ENCODE measurements at regions not wholly inside any gene's neighbourhood (a gene's known extent, or its start where the extent isn't known, plus 50 kb on each side); places are given as distances from the start of the nearest gene placed in this dataset.

DNA sequence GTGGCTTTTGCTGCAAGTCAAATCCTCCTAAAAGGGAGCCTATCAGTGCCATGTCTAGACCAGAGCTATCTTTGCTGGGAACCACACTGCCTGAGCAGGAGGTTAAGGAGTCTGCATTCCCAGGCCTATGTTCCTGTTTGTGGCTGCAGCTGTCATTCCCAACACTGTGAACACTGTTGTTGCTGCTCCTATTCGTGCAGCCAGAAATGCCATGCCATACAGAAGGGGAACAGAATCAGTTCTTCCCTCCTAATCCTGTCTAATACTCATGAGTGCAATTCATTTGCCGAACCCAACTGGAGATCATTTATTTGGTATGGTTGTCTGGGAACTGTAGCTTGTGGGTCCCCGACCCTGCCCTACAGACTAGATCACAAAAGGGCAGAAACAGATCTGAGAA lies 406.5 kb upstream of the GJE1 start:
- intact Hi-C loops (cut with DNase I), result no loop called here
- Histone ChIP-seq H3K9me3 (no peaks in the 10 kb centered on the region), H3K4me1 (no peaks in the 10 kb centered on the region), H3K36me3 (no peaks in the 10 kb centered on the region), H3K27ac (no peak overlapping the region), H3K4me3 (no peak overlapping the region), H3K27me3 (no peaks in the 10 kb centered on the region)
- DNase-seq, result no peak
- TF ChIP-seq CTCF (IDR thresholded peaks at IDR 0.05) (no peak), POLR2A (IDR thresholded peaks at IDR 0.05) (no peak)
- WGBS, 2 donors, result 38 to 66% methylated on average over 3 of the region's 3 CpGs

DNA sequence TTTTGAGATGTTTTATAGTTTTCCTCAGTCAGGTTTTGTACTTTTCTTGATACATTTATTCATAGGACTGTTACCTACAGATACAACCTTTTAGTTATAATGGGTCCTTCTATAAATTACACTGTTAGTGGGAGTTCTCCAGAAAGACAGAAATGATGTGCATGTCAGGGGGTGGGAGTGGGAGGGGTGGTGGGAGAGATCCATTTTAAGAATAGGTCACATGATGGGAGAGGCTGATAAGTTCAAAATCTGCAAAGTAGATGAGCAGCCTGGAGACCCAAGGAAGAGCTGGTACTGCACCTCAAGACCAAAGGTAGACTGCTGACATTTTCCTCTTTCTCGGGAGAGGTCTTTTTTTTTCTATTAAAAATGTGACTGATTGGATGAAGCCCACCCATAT lies 408.0 kb upstream of the GJE1 start:
- no peaks in the 10 kb centered on the region for H3K36me3 ChIP-seq
- no peaks in the 10 kb centered on the region for H3K4me1 ChIP-seq
- no peaks in the 10 kb centered on the region for H3K9me3 ChIP-seq
- no peak overlapping the region for H3K4me3 ChIP-seq
- intact Hi-C loops (cut with DNase I), result no loop called here
- no peak for TF ChIP-seq POLR2A (IDR thresholded peaks at IDR 0.05)
- TF ChIP-seq CTCF (IDR thresholded peaks at IDR 0.05), result no peak
- WGBS, 2 donors, result 67 to 89% methylated on average over 1 of the region's 1 CpG
- no peak overlapping the region for H3K27ac ChIP-seq
- H3K27me3 ChIP-seq, result no peaks in the 10 kb centered on the region
- DNase-seq, result no peak

GRCh38 chr6:141719476-141719875 lies 413.2 kb upstream of the GJE1 start:
- H3K4me3 ChIP-seq, result no peak overlapping the region
- H3K4me1 ChIP-seq, result no peaks in the 10 kb centered on the region
- no peaks in the 10 kb centered on the region for H3K9me3 ChIP-seq
- 50 to 58% methylated on average over 5 of the region's 5 CpGs for WGBS, 2 donors
- TF ChIP-seq CTCF (IDR thresholded peaks at IDR 0.05) (no peak), POLR2A (IDR thresholded peaks at IDR 0.05) (no peak)
- H3K27me3 ChIP-seq, result no peaks in the 10 kb centered on the region
- H3K36me3 ChIP-seq, result no peaks in the 10 kb centered on the region
- DNase-seq, result no peak
- intact Hi-C loops (cut with DNase I), result no loop called here
- no peak overlapping the region for H3K27ac ChIP-seq

GRCh38 chr6:141705431-141705830 lies 427.3 kb upstream of the GJE1 start:
- WGBS, 2 donors, result 56 to 66% methylated on average over 3 of the region's 3 CpGs
- Histone ChIP-seq H3K4me1 (no peaks in the 10 kb centered on the region), H3K36me3 (no peaks in the 10 kb centered on the region), H3K9me3 (no peaks in the 10 kb centered on the region), H3K27me3 (no peaks in the 10 kb centered on the region), H3K4me3 (no peak overlapping the region), H3K27ac (no peak overlapping the region)
- TF ChIP-seq CTCF (IDR thresholded peaks at IDR 0.05) (no peak), POLR2A (IDR thresholded peaks at IDR 0.05) (no peak)
- no peak for DNase-seq
- intact Hi-C loops (cut with DNase I), result no loop called here

GRCh38 chr6:141704151-141704550 lies 428.6 kb upstream of the GJE1 start:
- WGBS, 2 donors, result 74 to 78% methylated on average over 1 of the region's 1 CpG
- H3K4me1 ChIP-seq, result no peaks in the 10 kb centered on the region
- no peaks in the 10 kb centered on the region for H3K27me3 ChIP-seq
- H3K27ac ChIP-seq, result no peak overlapping the region
- H3K9me3 ChIP-seq, result no peaks in the 10 kb centered on the region
- no peak for DNase-seq
- no peak for TF ChIP-seq CTCF (IDR thresholded peaks at IDR 0.05)
- no peak for TF ChIP-seq POLR2A (IDR thresholded peaks at IDR 0.05)
- H3K36me3 ChIP-seq, result no peaks in the 10 kb centered on the region
- intact Hi-C loops (cut with DNase I), result no loop called here
- H3K4me3 ChIP-seq, result no peak overlapping the region
